ENCODE measurements at regions not wholly inside any gene's neighbourhood (a gene's known extent, or its start where the extent isn't known, plus 50 kb on each side); places are given as distances from the start of the nearest gene placed in this dataset.

DNA sequence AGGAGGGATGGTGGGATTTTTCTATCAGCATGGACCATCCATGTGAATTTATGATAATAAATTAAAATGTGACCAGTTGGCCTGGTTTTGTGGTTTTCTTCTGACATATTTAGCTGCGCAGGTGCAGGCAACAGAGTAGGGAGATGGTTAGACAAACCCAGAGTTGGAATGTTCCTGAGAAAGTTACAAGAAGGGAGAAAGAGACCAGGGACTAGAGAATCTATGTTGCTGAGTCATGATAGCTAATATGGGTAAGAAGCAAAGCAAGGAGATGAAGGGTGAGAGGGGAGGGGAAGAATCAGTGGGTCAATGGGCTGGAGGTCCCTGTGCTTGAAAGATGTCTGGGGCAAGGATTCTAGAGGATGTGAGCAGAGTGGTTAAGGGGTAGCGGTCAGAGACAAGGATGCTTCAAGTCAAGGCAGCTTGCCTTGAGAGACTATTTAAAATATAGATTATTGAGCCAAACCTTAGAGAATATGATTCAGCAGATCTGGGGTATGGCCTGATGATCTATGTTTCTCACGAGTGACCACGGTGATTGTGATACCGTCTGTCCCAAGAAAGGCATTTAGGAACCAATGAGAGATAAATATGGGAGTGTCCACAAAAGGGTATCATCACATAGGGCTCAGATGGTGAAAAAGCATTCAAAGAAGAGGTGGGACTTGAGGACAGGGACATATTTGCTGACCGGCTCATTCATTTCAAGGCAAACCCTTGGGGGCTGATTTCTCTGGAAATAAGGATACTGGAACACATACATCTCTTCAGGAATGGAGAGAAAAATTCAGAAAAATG lies 219.7 kb upstream of the PLD5 start:
- Histone ChIP-seq H4K91ac (ENCODE audit: low read depth, low read length) (no peak overlapping the region), H4K8ac (ENCODE audit: low read depth, low read length) (no peak overlapping the region), H3K4ac (ENCODE audit: low read depth, low read length) (no peak overlapping the region), H3K79me1 (ENCODE audit: low read length) (peaks cover 3% of the 10 kb centered on the region), H2BK120ac (ENCODE audit: insufficient read depth, low read length, poor library complexity) (no peak overlapping the region), H3K4me3 (ENCODE audit: low read depth, low read length) (no peak overlapping the region), H3K4me1 (ENCODE audit: control insufficient read depth in 1 of 2, insufficient read depth in 2 of 2, low read length in 2 of 2) (peaks cover 0 to 8% of the 10 kb centered on the region in 2 experiments), H3K9ac (ENCODE audit: low read length) (no peak overlapping the region), H3K4me2 (ENCODE audit: low read length) (no peak overlapping the region), H3K9me3 (ENCODE audit: insufficient read depth, low read depth, low read length) (no peaks in the 10 kb centered on the region), H3K79me2 (ENCODE audit: control insufficient read depth, insufficient read depth, low read length, poor library complexity) (no peaks in the 10 kb centered on the region), H3K27ac (ENCODE audit: low read depth, low read length) (no peak overlapping the region), H3K18ac (ENCODE audit: low read length) (no peak overlapping the region), H3K23ac (ENCODE audit: low read length) (no peak overlapping the region), H3K27me3 (ENCODE audit: insufficient read depth, low read length) (no peaks in the 10 kb centered on the region), H2BK5ac (ENCODE audit: low read depth, low read length, poor library complexity) (no peak overlapping the region), H4K12ac (ENCODE audit: low read depth, low read length) (no peak overlapping the region), H2AFZ (ENCODE audit: insufficient read depth, low read length, poor library complexity) (no peak overlapping the region), H2BK12ac (ENCODE audit: low read length) (peak overlapping the region; percentile 45), H3K36me3 (ENCODE audit: control insufficient read depth in 1 of 2, insufficient read depth in 2 of 2, low read length in 2 of 2) (no peaks in the 10 kb centered on the region), H2AK5ac (ENCODE audit: low read length) (no peak overlapping the region), H3K14ac (ENCODE audit: low read length) (no peak overlapping the region)
- WGBS (ENCODE audit: extremely low coverage, insufficient coverage, insufficient read length): no CpG with 5 or more reads among the region's 6 CpGs
- no peak for DNase-seq

DNA sequence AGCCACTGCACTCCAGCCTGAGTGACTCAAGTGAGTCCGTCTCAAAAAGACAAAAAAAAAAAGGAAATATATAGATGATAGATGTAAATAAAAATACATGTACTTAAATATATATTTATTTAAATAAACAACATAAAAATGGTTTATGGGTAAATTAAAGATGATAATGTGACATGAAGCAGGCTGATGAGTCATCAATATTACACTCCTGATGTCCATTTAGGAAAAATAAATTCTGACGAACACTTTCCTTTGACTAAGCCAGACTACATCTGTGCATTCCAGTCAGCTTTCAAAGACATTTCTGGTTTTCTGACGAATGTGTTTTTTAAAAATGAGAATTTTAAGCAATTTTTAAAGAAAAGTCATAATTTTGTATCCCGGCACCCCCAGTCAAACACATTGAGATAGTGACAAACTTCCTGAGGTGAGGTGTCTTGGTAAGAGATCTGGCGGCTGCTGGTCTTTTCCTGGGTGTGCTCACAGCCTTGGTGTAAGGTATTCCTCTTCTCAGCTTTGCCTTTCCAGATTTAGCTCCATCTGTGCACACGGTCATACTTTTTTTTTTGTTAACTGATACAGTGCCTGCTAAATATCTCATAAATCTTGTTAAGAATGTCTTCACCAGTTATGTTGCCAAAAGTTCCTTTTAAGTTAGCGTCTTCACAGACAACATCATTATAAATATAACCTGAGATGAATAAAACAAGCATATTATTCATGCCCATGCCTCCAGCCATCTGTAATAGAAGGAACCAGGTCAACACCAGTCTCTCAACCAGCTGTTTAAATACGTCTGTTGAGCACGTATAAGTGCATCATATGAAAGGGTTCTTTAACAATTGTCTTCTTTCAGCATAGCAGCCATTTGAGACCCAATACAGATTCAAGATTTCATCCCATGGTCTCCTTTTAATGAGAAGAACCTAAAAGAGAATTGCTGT lies 214.5 kb upstream of the PLD5 start:
- H3K4me1 ChIP-seq (ENCODE audit: control insufficient read depth in 1 of 2, insufficient read depth in 2 of 2, low read length in 2 of 2): no peaks in the 10 kb centered on the region
- H2BK120ac ChIP-seq (ENCODE audit: insufficient read depth, low read length, poor library complexity): no peak overlapping the region
- no peak overlapping the region for H2BK5ac ChIP-seq (ENCODE audit: low read depth, low read length, poor library complexity)
- no CpG with 5 or more reads among the region's 9 CpGs for whole genome bisulfite sequencing (ENCODE audit: extremely low coverage, insufficient coverage, insufficient read length)
- H3K14ac ChIP-seq (ENCODE audit: low read length): no peak overlapping the region
- no peak overlapping the region for H3K23ac ChIP-seq (ENCODE audit: low read length)
- H2AFZ ChIP-seq (ENCODE audit: insufficient read depth, low read length, poor library complexity): no peak overlapping the region
- no peak overlapping the region for H2AK5ac ChIP-seq (ENCODE audit: low read length)
- H3K27me3 ChIP-seq (ENCODE audit: insufficient read depth, low read length): no peaks in the 10 kb centered on the region
- no peak overlapping the region for H4K12ac ChIP-seq (ENCODE audit: low read depth, low read length)
- H3K79me1 ChIP-seq (ENCODE audit: low read length): no peaks in the 10 kb centered on the region
- H2BK12ac ChIP-seq (ENCODE audit: low read length): no peak overlapping the region
- no peak overlapping the region for H3K18ac ChIP-seq (ENCODE audit: low read length)
- no peak overlapping the region for H3K4ac ChIP-seq (ENCODE audit: low read depth, low read length)
- H4K91ac ChIP-seq (ENCODE audit: low read depth, low read length): no peak overlapping the region
- no peaks in the 10 kb centered on the region for H3K9me3 ChIP-seq (ENCODE audit: insufficient read depth, low read depth, low read length)
- H3K4me3 ChIP-seq (ENCODE audit: low read depth, low read length): no peak overlapping the region
- no peak overlapping the region for H4K8ac ChIP-seq (ENCODE audit: low read depth, low read length)
- H3K9ac ChIP-seq (ENCODE audit: low read length): no peak overlapping the region
- no peak overlapping the region for H3K27ac ChIP-seq (ENCODE audit: low read depth, low read length)
- no peak overlapping the region for H3K4me2 ChIP-seq (ENCODE audit: low read length)
- DNase-seq: peak; percentile 22 to 55
- H3K79me2 ChIP-seq (ENCODE audit: control insufficient read depth, insufficient read depth, low read length, poor library complexity): no peaks in the 10 kb centered on the region
- no peaks in the 10 kb centered on the region for H3K36me3 ChIP-seq (ENCODE audit: control insufficient read depth in 1 of 2, insufficient read depth in 2 of 2, low read length in 2 of 2)

DNA sequence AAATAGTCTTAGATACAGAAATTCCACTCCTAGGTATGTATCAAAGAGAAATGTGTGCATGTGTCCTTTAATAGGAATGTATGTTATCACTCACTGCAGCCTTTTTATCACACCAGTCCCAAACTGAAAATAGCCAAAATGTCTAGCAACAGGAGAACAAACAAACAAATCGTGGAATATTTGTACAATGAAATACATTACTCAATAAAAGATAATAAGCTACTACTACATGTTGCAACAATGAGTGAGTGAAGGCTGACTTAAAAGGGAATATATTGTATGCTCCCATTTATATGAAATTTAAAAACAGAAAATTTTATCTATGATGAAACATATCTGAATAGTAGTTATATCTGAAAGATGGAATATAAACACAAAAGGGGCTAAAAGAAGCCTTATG lies 212.1 kb upstream of the PLD5 start:
- H3K79me1 ChIP-seq (ENCODE audit: low read length): no peaks in the 10 kb centered on the region
- no peak overlapping the region for H3K4ac ChIP-seq (ENCODE audit: low read depth, low read length)
- H2BK12ac ChIP-seq (ENCODE audit: low read length): no peak overlapping the region
- H3K18ac ChIP-seq (ENCODE audit: low read length): no peak overlapping the region
- H3K4me3 ChIP-seq (ENCODE audit: low read depth, low read length): no peak overlapping the region
- no peak overlapping the region for H2BK5ac ChIP-seq (ENCODE audit: low read depth, low read length, poor library complexity)
- no peaks in the 10 kb centered on the region for H3K4me1 ChIP-seq (ENCODE audit: control insufficient read depth in 1 of 2, insufficient read depth in 2 of 2, low read length in 2 of 2)
- H3K9me3 ChIP-seq (ENCODE audit: insufficient read depth, low read depth, low read length): no peaks in the 10 kb centered on the region
- no peaks in the 10 kb centered on the region for H3K27me3 ChIP-seq (ENCODE audit: insufficient read depth, low read length)
- no peak overlapping the region for H2BK120ac ChIP-seq (ENCODE audit: insufficient read depth, low read length, poor library complexity)
- H3K79me2 ChIP-seq (ENCODE audit: control insufficient read depth, insufficient read depth, low read length, poor library complexity): no peaks in the 10 kb centered on the region
- no peaks in the 10 kb centered on the region for H3K36me3 ChIP-seq (ENCODE audit: control insufficient read depth in 1 of 2, insufficient read depth in 2 of 2, low read length in 2 of 2)
- H4K12ac ChIP-seq (ENCODE audit: low read depth, low read length): no peak overlapping the region
- no peak overlapping the region for H3K23ac ChIP-seq (ENCODE audit: low read length)
- WGBS (ENCODE audit: extremely low coverage, insufficient coverage, insufficient read length): no CpG with 5 or more reads among the region's 1 CpG
- H3K14ac ChIP-seq (ENCODE audit: low read length): no peak overlapping the region
- H3K4me2 ChIP-seq (ENCODE audit: low read length): no peak overlapping the region
- H4K8ac ChIP-seq (ENCODE audit: low read depth, low read length): no peak overlapping the region
- H2AK5ac ChIP-seq (ENCODE audit: low read length): no peak overlapping the region
- no peak overlapping the region for H3K9ac ChIP-seq (ENCODE audit: low read length)
- no peak overlapping the region for H2AFZ ChIP-seq (ENCODE audit: insufficient read depth, low read length, poor library complexity)
- H3K27ac ChIP-seq (ENCODE audit: low read depth, low read length): no peak overlapping the region
- peak; percentile 23 to 92 for DNase-seq
- no peak overlapping the region for H4K91ac ChIP-seq (ENCODE audit: low read depth, low read length)

DNA sequence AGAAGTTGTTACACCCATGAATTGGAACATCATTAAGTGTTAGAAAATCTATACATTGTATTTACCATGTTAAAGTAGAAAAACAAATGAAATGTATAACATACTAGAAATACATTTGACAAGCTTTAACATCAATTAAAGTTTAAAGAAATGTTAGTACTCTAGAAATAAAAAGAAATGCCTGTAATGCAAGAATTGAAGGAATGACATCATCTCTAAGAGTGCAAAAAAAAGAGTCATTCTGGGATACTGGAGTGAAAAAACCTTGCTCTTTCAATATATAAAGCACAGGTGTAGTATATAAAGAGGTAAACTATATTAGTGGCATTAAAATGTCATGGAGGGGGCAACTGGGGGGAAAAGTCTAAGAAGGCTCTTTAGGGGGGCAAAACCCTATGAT lies 210.8 kb upstream of the PLD5 start:
- no peak overlapping the region for H3K14ac ChIP-seq (ENCODE audit: low read length)
- H2AK5ac ChIP-seq (ENCODE audit: low read length): no peak overlapping the region
- H3K4me1 ChIP-seq (ENCODE audit: control insufficient read depth in 1 of 2, insufficient read depth in 2 of 2, low read length in 2 of 2): no peaks in the 10 kb centered on the region
- H3K27me3 ChIP-seq (ENCODE audit: insufficient read depth, low read length): no peaks in the 10 kb centered on the region
- no peak overlapping the region for H3K18ac ChIP-seq (ENCODE audit: low read length)
- no peaks in the 10 kb centered on the region for H3K79me2 ChIP-seq (ENCODE audit: control insufficient read depth, insufficient read depth, low read length, poor library complexity)
- H3K4ac ChIP-seq (ENCODE audit: low read depth, low read length): no peak overlapping the region
- H3K36me3 ChIP-seq (ENCODE audit: control insufficient read depth in 1 of 2, insufficient read depth in 2 of 2, low read length in 2 of 2): no peaks in the 10 kb centered on the region
- H4K91ac ChIP-seq (ENCODE audit: low read depth, low read length): no peak overlapping the region
- no peaks in the 10 kb centered on the region for H3K9me3 ChIP-seq (ENCODE audit: insufficient read depth, low read depth, low read length)
- no peak overlapping the region for H2BK12ac ChIP-seq (ENCODE audit: low read length)
- no peaks in the 10 kb centered on the region for H3K79me1 ChIP-seq (ENCODE audit: low read length)
- DNase-seq: peak in 1 of 2 donors; percentile 10
- H3K4me2 ChIP-seq (ENCODE audit: low read length): no peak overlapping the region
- H2BK120ac ChIP-seq (ENCODE audit: insufficient read depth, low read length, poor library complexity): no peak overlapping the region
- no peak overlapping the region for H3K9ac ChIP-seq (ENCODE audit: low read length)
- no peak overlapping the region for H4K12ac ChIP-seq (ENCODE audit: low read depth, low read length)
- H3K23ac ChIP-seq (ENCODE audit: low read length): no peak overlapping the region
- no peak overlapping the region for H2AFZ ChIP-seq (ENCODE audit: insufficient read depth, low read length, poor library complexity)
- no peak overlapping the region for H3K4me3 ChIP-seq (ENCODE audit: low read depth, low read length)
- H3K27ac ChIP-seq (ENCODE audit: low read depth, low read length): no peak overlapping the region
- H2BK5ac ChIP-seq (ENCODE audit: low read depth, low read length, poor library complexity): no peak overlapping the region
- no peak overlapping the region for H4K8ac ChIP-seq (ENCODE audit: low read depth, low read length)

Data from trophoblast cell (in vitro differentiated cells and primary cell).